GM23338 (cell line): ENCODE measurements at regions not wholly inside any gene's neighbourhood (a gene's known extent, or its start where the extent isn't known, plus 50 kb on each side); places are given as distances from the start of the nearest gene placed in this dataset.

Experiments
- ATAC-seq: fragments of 200-7000 bp; cut with Tn5 transposase; 3 replicates; pipeline ENCODE4 v1.9.1; 2020
- DNase-seq: peaks from one replicate; pipeline ENCODE4 v3.0.0-alpha.2; 2015; ENCODE audit warnings: low spot score
- H2AFZ ChIP-seq: fragments of 200-600 bp; sonication (generic); 2 replicates; pipeline ENCODE4 v1.8.0; 2016; ENCODE audit warnings: antibody characterized with exemption, mild to moderate bottlenecking, moderate library complexity
- H3F3A ChIP-seq: fragments of 200-600 bp; sonication (generic); replicated peaks from 2 replicates; pipeline ENCODE4 v1.8.0; 2017; ENCODE audit warnings: antibody characterized with exemption, mixed run types, low read depth
- H3K27ac ChIP-seq: fragments of 200-600 bp; sonication (generic); 2 replicates; pipeline ENCODE4 v1.6.1; 2016; ENCODE audit warnings: low read depth
- H3K27me3 ChIP-seq: fragments of 200-600 bp; sonication (generic); 2 replicates; pipeline ENCODE4 v1.8.0; 2016; ENCODE audit warnings: mild to moderate bottlenecking, mixed run types, moderate library complexity; ENCODE audit not compliant: insufficient read depth
- H3K36me3 ChIP-seq: fragments of 200-600 bp; sonication (generic); 2 replicates; pipeline ENCODE4 v1.8.0; 2016; ENCODE audit warnings: mild to moderate bottlenecking; ENCODE audit not compliant: insufficient read depth
- H3K4me1 ChIP-seq: fragments of 200-600 bp; sonication (generic); 2 replicates; pipeline ENCODE4 v1.8.0; 2016; ENCODE audit warnings: mild to moderate bottlenecking, moderate library complexity; ENCODE audit not compliant: insufficient read depth
- H3K4me2 ChIP-seq: fragments of 200-600 bp; sonication (generic); 2 replicates; pipeline ENCODE4 v1.7.1; 2017; ENCODE audit warnings: mixed run types
- H3K4me3 ChIP-seq: fragments of 200-600 bp; sonication (generic); 2 replicates; pipeline ENCODE4 v1.6.1; 2016; ENCODE audit warnings: mixed run types
- H3K79me2 ChIP-seq: fragments of 200-600 bp; sonication (generic); replicated peaks from 2 replicates; pipeline ENCODE4 v1.8.0; 2017; ENCODE audit warnings: mild to moderate bottlenecking; ENCODE audit not compliant: insufficient read depth
- H3K9me2 ChIP-seq: fragments of 200-600 bp; sonication (generic); 2 replicates; pipeline ENCODE4 v1.8.0; 2017; ENCODE audit not compliant: insufficient read depth
- H4K20me1 ChIP-seq: fragments of 200-600 bp; sonication (generic); replicated peaks from 2 replicates; pipeline ENCODE4 v1.8.0; 2017; ENCODE audit warnings: mild to moderate bottlenecking; ENCODE audit not compliant: insufficient read depth
- H3K27ac Mint-ChIP-seq: 2 replicates; pipeline ENCODE4 v1.8.0; 2020; ENCODE audit warnings: inconsistent platforms, mild to moderate bottlenecking, moderate library complexity, mixed read lengths
- H3K27me3 Mint-ChIP-seq: 3 replicates; pipeline ENCODE4 v1.8.0; 2022; ENCODE audit warnings: low read depth, mild to moderate bottlenecking, moderate library complexity, mixed read lengths, inconsistent platforms; ENCODE audit not compliant: insufficient read depth, poor library complexity
- H3K36me3 Mint-ChIP-seq: 3 replicates; pipeline ENCODE4 v1.8.0; 2021; ENCODE audit warnings: low read depth, mild to moderate bottlenecking, inconsistent platforms, moderate library complexity, mixed read lengths
- H3K4me1 Mint-ChIP-seq: 3 replicates; pipeline ENCODE4 v1.8.0; 2020; ENCODE audit warnings: mild to moderate bottlenecking, inconsistent platforms, mixed read lengths
- H3K4me3 Mint-ChIP-seq: 3 replicates; pipeline ENCODE4 v1.8.0; 2021; ENCODE audit warnings: moderate library complexity, mild to moderate bottlenecking, inconsistent platforms, mixed read lengths
- H3K9me3 Mint-ChIP-seq: 3 replicates; pipeline ENCODE4 v1.8.0; 2020; ENCODE audit warnings: moderate library complexity, mild to moderate bottlenecking, inconsistent platforms, mixed read lengths
- CREB1 ChIP-seq: fragments of 250-450 bp; sonication (Bioruptor Pico); IDR thresholded peaks from 2 replicates; pipeline ENCODE4 v1.5.0; 2020; ENCODE audit warnings: low read depth, mild to moderate bottlenecking, moderate library complexity
- EZH2 ChIP-seq: fragments of 200-600 bp; sonication (generic); IDR thresholded peaks from one replicate; pipeline ENCODE4 v1.8.0; 2017; ENCODE audit warnings: antibody characterized with exemption, mild to moderate bottlenecking, low read depth; ENCODE audit not compliant: unreplicated experiment
- EZH2phosphoT487 ChIP-seq: fragments of 200-600 bp; sonication (generic); IDR thresholded peaks from one replicate; pipeline ENCODE4 v1.8.1; 2018; ENCODE audit warnings: antibody characterized with exemption; ENCODE audit not compliant: unreplicated experiment
- JUNB ChIP-seq: IDR thresholded peaks from one replicate; pipeline ENCODE4 v1.6.1; 2016; ENCODE audit warnings: antibody characterized with exemption; ENCODE audit not compliant: unreplicated experiment
- POLR2AphosphoS5 ChIP-seq: IDR thresholded peaks from 2 replicates; pipeline ENCODE4 v1.6.1; 2016; ENCODE audit warnings: antibody characterized with exemption, low read depth
- STAT1 ChIP-seq: IDR thresholded peaks from one replicate; pipeline ENCODE4 v1.6.1; 2016; ENCODE audit warnings: antibody characterized with exemption; ENCODE audit not compliant: unreplicated experiment
- ZNF114 ChIP-seq: fragments of 250-450 bp; sonication (Bioruptor Pico); IDR thresholded peaks from 2 replicates; pipeline ENCODE4 v1.5.0; 2020; ENCODE audit warnings: mild to moderate bottlenecking, moderate library complexity
- ZNF331 ChIP-seq: fragments of 250-450 bp; sonication (Bioruptor Pico); IDR thresholded peaks from 2 replicates; pipeline ENCODE4 v1.5.0; 2020; ENCODE audit warnings: low read depth, mild to moderate bottlenecking, moderate library complexity
- TF ChIP-seq, protein P1 (sequence below), 2 experiments: fragments of 200-600 bp in 1 of 2; sonication (generic) in 1 of 2; conservative IDR thresholded peaks; 2 replicates each; pipeline versions ENCODE4 v1.5.1 to v1.6.1; 2016 to 2017; ENCODE audit warnings: antibody characterized with exemption in 2 of 2, low read depth in 2 of 2, mild to moderate bottlenecking in 2 of 2, moderate library complexity in 1 of 2
- TF ChIP-seq, protein P2 (sequence below): IDR thresholded peaks from one replicate; pipeline ENCODE4 v1.6.1; 2018; ENCODE audit warnings: antibody characterized with exemption; ENCODE audit not compliant: unreplicated experiment
- TF ChIP-seq, protein P3 (sequence below): IDR thresholded peaks from 2 replicates; pipeline ENCODE4 v1.6.1; 2016; ENCODE audit warnings: antibody characterized with exemption

DNA sequence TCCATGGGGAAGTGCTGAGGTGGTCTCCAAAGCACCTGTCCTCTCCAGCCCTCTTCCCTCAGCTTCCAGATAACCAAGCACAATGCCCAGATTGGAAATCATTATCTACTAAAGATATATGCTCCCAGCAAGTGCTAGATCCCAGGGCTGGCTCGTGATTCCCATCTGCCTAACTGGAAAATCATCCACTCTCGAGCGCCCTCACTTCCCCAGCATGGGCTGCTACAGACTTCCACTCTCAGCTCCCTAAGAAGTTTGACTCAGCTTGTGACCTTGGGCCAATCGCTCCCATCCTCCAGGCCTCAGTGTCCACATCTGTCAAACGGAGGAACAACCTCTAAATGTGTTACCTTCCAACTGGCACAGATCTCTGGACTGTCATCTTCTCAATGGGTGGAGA is 112.4 kb upstream of the ZMIZ1 start:
- no peaks in the 10 kb centered on the region for H3K9me2 ChIP-seq
- no peak overlapping the region for H3K27ac ChIP-seq
- H3K4me1 ChIP-seq, result no peaks in the 10 kb centered on the region
- H4K20me1 ChIP-seq, result no peaks in the 10 kb centered on the region
- H2AFZ ChIP-seq, result no peak overlapping the region
- H3K27me3 ChIP-seq, result no peaks in the 10 kb centered on the region
- no peaks in the 10 kb centered on the region for H3F3A ChIP-seq
- TF ChIP-seq, protein P1, sequence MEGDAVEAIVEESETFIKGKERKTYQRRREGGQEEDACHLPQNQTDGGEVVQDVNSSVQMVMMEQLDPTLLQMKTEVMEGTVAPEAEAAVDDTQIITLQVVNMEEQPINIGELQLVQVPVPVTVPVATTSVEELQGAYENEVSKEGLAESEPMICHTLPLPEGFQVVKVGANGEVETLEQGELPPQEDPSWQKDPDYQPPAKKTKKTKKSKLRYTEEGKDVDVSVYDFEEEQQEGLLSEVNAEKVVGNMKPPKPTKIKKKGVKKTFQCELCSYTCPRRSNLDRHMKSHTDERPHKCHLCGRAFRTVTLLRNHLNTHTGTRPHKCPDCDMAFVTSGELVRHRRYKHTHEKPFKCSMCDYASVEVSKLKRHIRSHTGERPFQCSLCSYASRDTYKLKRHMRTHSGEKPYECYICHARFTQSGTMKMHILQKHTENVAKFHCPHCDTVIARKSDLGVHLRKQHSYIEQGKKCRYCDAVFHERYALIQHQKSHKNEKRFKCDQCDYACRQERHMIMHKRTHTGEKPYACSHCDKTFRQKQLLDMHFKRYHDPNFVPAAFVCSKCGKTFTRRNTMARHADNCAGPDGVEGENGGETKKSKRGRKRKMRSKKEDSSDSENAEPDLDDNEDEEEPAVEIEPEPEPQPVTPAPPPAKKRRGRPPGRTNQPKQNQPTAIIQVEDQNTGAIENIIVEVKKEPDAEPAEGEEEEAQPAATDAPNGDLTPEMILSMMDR (conservative IDR thresholded peaks at IDR 0.05; ENCODE audit: low read depth in 2 of 2), result peak in 1 of 2 experiments; percentile 21; a peak in 1 of 4 replicates
- TF ChIP-seq EZH2, result no peak
- TF ChIP-seq POLR2AphosphoS5, result no peak
- TF ChIP-seq EZH2phosphoT487, result no peak
- peaks cover 15% of the 10 kb centered on the region for H3K4me1 Mint-ChIP-seq
- H3K4me3 ChIP-seq, result no peak overlapping the region
- H3K36me3 ChIP-seq, result no peaks in the 10 kb centered on the region
- H3K4me3 Mint-ChIP-seq, result no peak overlapping the region
- no peak overlapping the region for H3K27ac Mint-ChIP-seq
- no peak for DNase-seq
- no peak for ATAC-seq
- H3K9me3 Mint-ChIP-seq, result no peaks in the 10 kb centered on the region
- H3K4me2 ChIP-seq, result no peak overlapping the region
- H3K36me3 Mint-ChIP-seq, result no peaks in the 10 kb centered on the region
- H3K27me3 Mint-ChIP-seq, result peaks cover 29% of the 10 kb centered on the region
- no peaks in the 10 kb centered on the region for H3K79me2 ChIP-seq

DNA sequence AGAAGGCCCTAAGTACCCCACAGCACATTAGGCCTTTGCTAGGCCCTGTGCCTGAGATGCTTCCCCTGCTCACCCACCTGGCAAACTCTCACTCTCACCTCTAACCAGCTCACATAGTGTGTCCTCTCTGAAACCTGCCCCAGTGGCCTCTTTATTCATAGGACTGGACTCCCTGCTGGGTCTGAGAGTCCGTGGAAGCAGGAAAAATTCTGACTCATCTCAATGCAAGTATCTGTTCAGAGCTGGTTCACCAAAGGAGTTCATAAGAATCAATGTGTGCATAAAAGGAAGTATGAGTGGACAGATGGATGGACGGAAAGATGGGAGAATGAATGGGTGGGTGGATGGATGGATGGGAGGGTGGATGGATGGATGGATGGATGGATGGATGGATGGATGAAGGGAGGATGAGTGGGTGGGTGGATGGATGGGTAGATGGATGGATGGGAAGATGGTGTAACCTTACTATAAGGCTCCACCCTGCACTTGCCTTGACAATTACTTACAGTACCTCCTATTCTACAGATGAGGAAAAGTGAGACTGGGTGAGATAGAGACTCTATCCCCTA is 111.2 kb upstream of the ZMIZ1 start:
- H3K4me3 ChIP-seq, result no peak overlapping the region
- ATAC-seq (no peak), DNase-seq (no peak)
- no peaks in the 10 kb centered on the region for H3F3A ChIP-seq
- H3K4me1 ChIP-seq, result no peaks in the 10 kb centered on the region; the same call in 1 of the 2 replicates
- H3K27me3 Mint-ChIP-seq, result peaks cover 25% of the 10 kb centered on the region
- H4K20me1 ChIP-seq, result no peaks in the 10 kb centered on the region
- H3K9me2 ChIP-seq, result no peaks in the 10 kb centered on the region
- H3K27ac Mint-ChIP-seq, result no peak overlapping the region
- H2AFZ ChIP-seq, result no peak overlapping the region
- peaks cover 21% of the 10 kb centered on the region for H3K4me1 Mint-ChIP-seq
- H3K79me2 ChIP-seq, result no peaks in the 10 kb centered on the region
- H3K4me3 Mint-ChIP-seq, result no peak overlapping the region
- no peak overlapping the region for H3K27ac ChIP-seq
- H3K4me2 ChIP-seq, result no peak overlapping the region
- no peaks in the 10 kb centered on the region for H3K27me3 ChIP-seq
- H3K36me3 Mint-ChIP-seq, result no peaks in the 10 kb centered on the region
- H3K36me3 ChIP-seq, result no peaks in the 10 kb centered on the region
- no peaks in the 10 kb centered on the region for H3K9me3 Mint-ChIP-seq
- TF ChIP-seq, protein P2, sequence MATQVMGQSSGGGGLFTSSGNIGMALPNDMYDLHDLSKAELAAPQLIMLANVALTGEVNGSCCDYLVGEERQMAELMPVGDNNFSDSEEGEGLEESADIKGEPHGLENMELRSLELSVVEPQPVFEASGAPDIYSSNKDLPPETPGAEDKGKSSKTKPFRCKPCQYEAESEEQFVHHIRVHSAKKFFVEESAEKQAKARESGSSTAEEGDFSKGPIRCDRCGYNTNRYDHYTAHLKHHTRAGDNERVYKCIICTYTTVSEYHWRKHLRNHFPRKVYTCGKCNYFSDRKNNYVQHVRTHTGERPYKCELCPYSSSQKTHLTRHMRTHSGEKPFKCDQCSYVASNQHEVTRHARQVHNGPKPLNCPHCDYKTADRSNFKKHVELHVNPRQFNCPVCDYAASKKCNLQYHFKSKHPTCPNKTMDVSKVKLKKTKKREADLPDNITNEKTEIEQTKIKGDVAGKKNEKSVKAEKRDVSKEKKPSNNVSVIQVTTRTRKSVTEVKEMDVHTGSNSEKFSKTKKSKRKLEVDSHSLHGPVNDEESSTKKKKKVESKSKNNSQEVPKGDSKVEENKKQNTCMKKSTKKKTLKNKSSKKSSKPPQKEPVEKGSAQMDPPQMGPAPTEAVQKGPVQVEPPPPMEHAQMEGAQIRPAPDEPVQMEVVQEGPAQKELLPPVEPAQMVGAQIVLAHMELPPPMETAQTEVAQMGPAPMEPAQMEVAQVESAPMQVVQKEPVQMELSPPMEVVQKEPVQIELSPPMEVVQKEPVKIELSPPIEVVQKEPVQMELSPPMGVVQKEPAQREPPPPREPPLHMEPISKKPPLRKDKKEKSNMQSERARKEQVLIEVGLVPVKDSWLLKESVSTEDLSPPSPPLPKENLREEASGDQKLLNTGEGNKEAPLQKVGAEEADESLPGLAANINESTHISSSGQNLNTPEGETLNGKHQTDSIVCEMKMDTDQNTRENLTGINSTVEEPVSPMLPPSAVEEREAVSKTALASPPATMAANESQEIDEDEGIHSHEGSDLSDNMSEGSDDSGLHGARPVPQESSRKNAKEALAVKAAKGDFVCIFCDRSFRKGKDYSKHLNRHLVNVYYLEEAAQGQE, result no peak
- TF ChIP-seq, protein P1 (conservative IDR thresholded peaks at IDR 0.05; ENCODE audit: low read depth in 2 of 2), result no peak
- TF ChIP-seq ZNF331 (CRISPR knock-in tag) (no peak), JUNB (no peak), CREB1 (CRISPR knock-in tag) (no peak), ZNF114 (CRISPR knock-in tag) (no peak), EZH2 (no peak), POLR2AphosphoS5 (no peak), STAT1 (no peak)
- TF ChIP-seq, protein P3, sequence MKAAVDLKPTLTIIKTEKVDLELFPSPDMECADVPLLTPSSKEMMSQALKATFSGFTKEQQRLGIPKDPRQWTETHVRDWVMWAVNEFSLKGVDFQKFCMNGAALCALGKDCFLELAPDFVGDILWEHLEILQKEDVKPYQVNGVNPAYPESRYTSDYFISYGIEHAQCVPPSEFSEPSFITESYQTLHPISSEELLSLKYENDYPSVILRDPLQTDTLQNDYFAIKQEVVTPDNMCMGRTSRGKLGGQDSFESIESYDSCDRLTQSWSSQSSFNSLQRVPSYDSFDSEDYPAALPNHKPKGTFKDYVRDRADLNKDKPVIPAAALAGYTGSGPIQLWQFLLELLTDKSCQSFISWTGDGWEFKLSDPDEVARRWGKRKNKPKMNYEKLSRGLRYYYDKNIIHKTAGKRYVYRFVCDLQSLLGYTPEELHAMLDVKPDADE, result no peak
